ENCODE measurements at regions not wholly inside any gene's neighbourhood (a gene's known extent, or its start where the extent isn't known, plus 50 kb on each side); places are given as distances from the start of the nearest gene placed in this dataset.

GRCh38 chr2:71882949-71883472 lies 264.7 kb downstream of the CYP26B1 start (continued):
- TF ChIP-seq CC2D1A (IDR thresholded peaks at IDR 0.05) (peak; percentile 85; the same call in 1 of the 2 replicates), NCOR1 (IDR thresholded peaks at IDR 0.05) (peak; percentile 99), ZBTB2 (IDR thresholded peaks at IDR 0.05) (peak; percentile 66; the same call in 1 of the 2 replicates), CXXC5 (CRISPR knock-in tag; IDR thresholded peaks at IDR 0.05) (peak; percentile 85), RREB1 (CRISPR knock-in tag; IDR thresholded peaks at IDR 0.05) (peak; percentile 65; the same call in 1 of the 2 replicates), KDM1A (IDR thresholded peaks at IDR 0.05) (peak; percentile 84 to 88), ZHX1 (conservative IDR thresholded peaks at IDR 0.05; ENCODE audit: low read length) (no peak), EGR1 (conservative IDR thresholded peaks at IDR 0.05) (peak; percentile 84), ZNF217 (CRISPR knock-in tag; IDR thresholded peaks at IDR 0.05) (no peak), THRA (IDR thresholded peaks at IDR 0.05) (no peak), MTA2 (IDR thresholded peaks at IDR 0.05; ENCODE audit: low read depth) (peak; percentile 95), ZSCAN29 (IDR thresholded peaks at IDR 0.05) (no peak), ZFP30 (CRISPR knock-in tag; IDR thresholded peaks at IDR 0.05; ENCODE audit: borderline replicate concordance) (no peak), PATZ1 (CRISPR knock-in tag; IDR thresholded peaks at IDR 0.05; ENCODE audit: borderline replicate concordance) (no peak; the same call in 1 of the 2 replicates), EP400 (IDR thresholded peaks at IDR 0.05) (peak; percentile 42; the same call in 1 of the 2 replicates), STAG1 (CRISPR knock-in tag; IDR thresholded peaks at IDR 0.05; ENCODE audit: borderline replicate concordance) (no peak)

All from K562 (cell line).